ENCODE measurements at regions not wholly inside any gene's neighbourhood (a gene's known extent, or its start where the extent isn't known, plus 50 kb on each side); places are given as distances from the start of the nearest gene placed in this dataset.
A peak's percentile ranks its signal among the peaks of the same experiment; 100 is the strongest.
"Not testable (repeated sequence)": the region's sequence is repeated elsewhere in the genome, so short reads cannot be mapped to it uniquely, and the experiment has no call there.

DNA sequence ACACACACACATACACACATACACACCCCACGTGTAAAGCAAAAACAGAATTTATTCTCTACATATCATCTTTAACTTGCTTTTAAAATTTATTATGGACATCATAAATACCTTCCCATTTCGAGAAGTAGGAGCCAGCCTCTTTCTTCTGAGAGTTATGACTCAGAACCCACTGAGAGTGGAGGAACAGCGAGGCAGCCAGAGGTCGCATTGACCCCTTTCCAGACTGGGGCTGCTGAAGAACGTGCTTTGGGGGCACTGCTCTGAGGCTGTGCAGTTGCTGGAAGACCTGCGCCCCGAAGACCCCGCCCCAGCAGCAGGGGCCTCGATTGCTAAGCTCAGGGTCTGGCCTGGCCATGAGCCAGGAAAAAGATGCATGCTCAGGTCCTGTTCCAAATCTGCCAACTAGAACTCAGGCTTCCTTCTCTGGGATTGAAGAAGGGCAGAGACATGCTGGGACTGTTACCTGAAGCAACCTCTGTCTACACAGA, 133.8 kb upstream of the TWIST2 start:
- TF ChIP-seq POLR2A (IDR thresholded peaks at IDR 0.05; ENCODE audit: low read length) = no peak
- DNase-seq = no peak

GRCh38 chr2:238716171-238716570, 131.7 kb upstream of the TWIST2 start:
- TF ChIP-seq GATA1 (IDR thresholded peaks at IDR 0.05; ENCODE audit: low read depth, low read length) (no peak), POLR2A (IDR thresholded peaks at IDR 0.05; ENCODE audit: low read length) (no peak)
- no peak for DNase-seq

- TF ChIP-seq GATA1 (IDR thresholded peaks at IDR 0.05; ENCODE audit: low read depth, low read length) = no peak
- no peak for DNase-seq
Measured at GRCh38 chr2:238716585-238716984, 131.3 kb upstream of the TWIST2 start.

GRCh38 chr2:238717084-238717483, 130.8 kb upstream of the TWIST2 start:
- no peak for TF ChIP-seq GATA1 (IDR thresholded peaks at IDR 0.05; ENCODE audit: low read depth, low read length)
- TF ChIP-seq POLR2A (IDR thresholded peaks at IDR 0.05; ENCODE audit: low read length) = no peak
- DNase-seq = no peak

DNA sequence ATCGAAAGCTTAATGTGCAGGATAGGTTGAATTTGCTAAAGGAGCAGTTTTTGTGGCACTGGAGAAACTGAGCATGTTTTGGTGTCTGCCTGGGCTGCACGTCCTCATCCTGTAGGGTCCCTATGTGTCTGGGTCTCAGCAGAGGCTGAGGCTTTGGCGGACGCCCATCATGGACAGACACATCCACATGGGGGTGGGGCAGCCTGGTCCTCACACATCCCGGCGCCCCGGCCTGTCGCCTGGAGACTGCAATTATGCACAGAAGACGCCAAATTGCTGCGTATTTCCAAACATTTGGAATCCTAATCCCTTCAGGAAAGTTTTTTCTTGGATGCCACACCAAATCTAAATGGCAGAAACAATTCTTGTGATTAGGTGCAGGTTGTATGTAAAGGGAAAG, 128.2 kb upstream of the TWIST2 start:
- TF ChIP-seq GATA1 (IDR thresholded peaks at IDR 0.05; ENCODE audit: low read depth, low read length) (no peak), POLR2A (IDR thresholded peaks at IDR 0.05; ENCODE audit: low read length) (no peak)

DNA sequence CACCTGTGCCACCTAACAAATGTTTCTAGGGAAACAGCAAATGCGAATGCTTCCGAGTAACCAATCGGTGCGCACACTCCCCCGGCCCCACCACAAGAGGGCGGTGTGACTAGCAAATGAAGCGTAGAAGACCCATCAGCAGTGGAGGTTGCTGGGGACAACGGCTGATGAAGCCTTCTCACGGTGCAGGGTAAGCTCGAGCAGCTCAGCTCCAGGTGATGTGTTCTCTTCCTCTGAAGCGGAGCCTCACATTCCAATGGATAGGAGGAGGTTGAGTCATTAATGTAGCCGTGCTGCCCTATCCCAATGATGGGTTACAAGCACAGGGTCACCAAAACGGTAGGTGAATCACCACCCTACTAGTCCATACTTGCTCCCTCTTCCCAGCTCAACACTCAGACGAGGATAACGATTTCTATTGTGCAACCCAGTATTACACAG, 127.6 kb upstream of the TWIST2 start:
- TF ChIP-seq GATA1 (IDR thresholded peaks at IDR 0.05; ENCODE audit: low read depth, low read length) = no peak
- peak; percentile 41 to 66 for DNase-seq

More for the DNA sequence above, 128.2 kb upstream of the TWIST2 start:
- DNase-seq = no peak

DNA sequence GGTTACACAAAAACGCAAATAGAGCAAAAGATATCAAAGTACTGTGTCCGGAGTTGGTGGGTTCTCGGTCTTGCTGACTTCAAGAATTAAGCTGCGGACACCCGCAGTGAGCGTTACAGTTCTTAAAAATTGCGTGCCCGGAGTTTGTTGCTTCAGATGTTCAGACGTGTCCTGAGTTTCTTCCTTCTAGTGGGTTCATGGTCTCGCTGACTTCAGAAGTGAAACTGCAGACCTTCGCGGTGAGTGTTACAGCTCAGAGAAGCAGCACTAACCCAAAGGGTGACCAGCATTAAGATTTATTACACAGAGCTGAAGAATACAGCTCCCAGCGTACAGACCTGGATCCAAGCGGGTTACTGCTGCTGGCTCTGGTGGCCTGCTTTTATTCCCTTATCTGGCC, 125.7 kb upstream of the TWIST2 start:
- TF ChIP-seq GATA1 (IDR thresholded peaks at IDR 0.05; ENCODE audit: low read depth, low read length) (no peak), POLR2A (IDR thresholded peaks at IDR 0.05; ENCODE audit: low read length) (no peak)
- DNase-seq = no peak

DNA sequence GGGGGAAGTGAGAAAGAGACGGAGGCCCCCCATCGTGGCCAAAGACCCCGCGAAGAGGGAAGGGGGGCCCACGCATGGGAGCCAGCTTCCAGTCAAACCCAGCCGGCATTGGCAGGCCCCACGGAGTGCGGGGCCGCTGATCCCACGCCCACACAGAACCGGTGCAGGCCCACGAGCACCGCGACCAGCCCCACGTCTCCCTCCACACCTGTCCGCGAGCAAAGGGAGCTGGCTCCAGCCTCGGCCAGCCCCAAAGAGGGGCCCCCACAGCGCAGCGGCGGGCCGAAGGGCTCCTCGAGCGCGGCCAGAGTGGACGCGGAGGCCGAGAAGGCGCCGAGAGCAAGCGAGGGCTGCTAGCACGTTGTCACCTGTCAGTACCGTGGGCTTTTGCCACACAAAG, 125.0 kb upstream of the TWIST2 start:
- DNase-seq = no peak
- TF ChIP-seq POLR2A (IDR thresholded peaks at IDR 0.05; ENCODE audit: low read length) (no peak), GATA1 (IDR thresholded peaks at IDR 0.05; ENCODE audit: low read depth, low read length) (no peak)

DNA sequence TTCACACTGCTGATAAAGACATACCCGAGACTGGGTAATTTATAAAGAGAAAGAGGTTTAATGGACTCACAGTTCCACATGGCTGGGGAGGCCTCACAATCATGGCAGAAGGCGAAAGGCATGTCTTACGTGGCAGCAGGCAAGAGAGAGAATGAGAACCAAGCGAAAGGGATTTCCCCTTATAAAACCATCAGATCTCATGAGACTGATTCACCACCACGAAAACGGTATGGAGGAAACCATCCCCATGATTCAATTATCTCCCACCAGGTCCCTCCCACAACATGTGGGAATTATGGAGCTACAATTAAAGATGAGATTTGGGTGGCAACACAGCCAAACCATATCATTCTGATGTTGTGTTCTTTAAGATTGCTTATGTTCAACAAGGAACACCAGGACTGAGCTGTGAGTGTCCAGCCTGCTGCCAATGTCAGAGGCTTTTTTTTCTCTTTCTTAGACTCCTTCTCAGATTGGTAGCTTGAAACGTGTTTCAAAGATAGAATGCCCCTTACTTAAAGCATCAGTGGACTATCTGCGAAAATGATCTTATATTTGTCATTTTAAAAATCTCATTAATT, 124.1 kb upstream of the TWIST2 start:
- DNase-seq = not testable (repeated sequence)

DNA sequence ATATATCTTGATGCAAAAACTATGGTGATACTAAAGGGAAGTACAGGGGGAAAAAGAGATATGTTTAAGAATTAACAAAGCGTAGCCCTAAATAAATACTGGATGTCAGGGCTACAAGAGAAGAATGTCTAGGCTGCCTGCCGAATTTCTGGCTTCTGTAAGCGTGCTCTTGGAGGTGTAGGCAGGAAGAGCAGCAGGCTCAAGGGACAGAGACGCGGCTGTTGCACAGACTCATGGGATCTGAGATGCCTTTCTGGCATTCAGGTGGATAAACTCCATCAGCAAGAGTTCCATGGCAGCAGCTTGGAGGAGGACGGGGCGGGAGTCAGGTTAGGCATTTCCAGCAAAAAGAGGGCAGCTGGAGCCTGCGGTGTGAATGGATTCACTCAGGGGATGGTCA, 123.2 kb upstream of the TWIST2 start:
- no peak for DNase-seq
- TF ChIP-seq GATA1 (IDR thresholded peaks at IDR 0.05; ENCODE audit: low read depth, low read length) (no peak), POLR2A (IDR thresholded peaks at IDR 0.05; ENCODE audit: low read length) (no peak)

GRCh38 chr2:238725298-238725697, 122.6 kb upstream of the TWIST2 start:
- DNase-seq = no peak
- TF ChIP-seq GATA1 (IDR thresholded peaks at IDR 0.05; ENCODE audit: low read depth, low read length) = no peak
- TF ChIP-seq POLR2A (IDR thresholded peaks at IDR 0.05; ENCODE audit: low read length) = no peak

DNA sequence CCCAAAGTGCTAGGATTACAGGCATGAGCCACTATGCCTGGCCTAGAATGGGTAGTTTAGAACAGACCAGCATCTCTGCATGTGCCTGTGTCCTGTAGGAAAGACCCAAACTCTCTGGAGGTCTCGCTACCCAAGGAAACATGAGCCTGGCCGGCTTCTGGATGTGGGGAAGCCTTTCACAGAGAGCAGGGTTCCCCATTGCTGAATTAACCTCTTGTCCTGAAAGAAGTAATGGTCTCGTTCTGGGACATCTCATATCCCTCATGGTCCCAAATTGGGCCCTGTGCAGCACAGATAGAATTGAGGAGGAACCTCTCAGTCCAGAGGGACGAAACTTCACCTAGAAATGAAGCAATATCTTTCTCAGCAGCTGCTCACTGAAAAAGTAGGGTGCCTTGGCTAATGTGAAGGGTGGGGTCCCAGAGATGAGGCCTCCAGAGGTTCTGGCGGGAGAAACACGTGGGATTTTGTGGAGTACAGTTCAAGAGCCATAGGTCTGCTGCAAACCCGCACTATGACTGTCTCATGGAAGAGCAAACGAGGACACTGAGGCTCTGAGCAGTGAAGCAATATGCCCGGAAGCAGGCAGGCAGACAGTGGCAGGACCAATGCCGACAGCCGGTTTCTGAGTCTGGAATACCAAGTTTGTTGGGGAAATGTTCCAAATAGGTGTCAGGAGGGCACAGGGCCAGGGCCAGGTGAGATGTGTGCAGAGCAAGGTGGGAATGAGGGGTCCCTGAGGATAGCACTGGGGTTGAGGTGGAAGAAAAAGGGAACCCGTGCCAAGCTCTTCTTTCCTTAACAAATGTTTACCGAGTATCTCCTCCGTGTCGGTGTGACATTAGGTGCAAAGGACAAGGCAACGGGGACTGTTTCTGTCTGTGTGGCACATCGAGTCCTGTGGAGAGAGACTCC, 121.0 kb upstream of the TWIST2 start:
- no peak for TF ChIP-seq POLR2A (IDR thresholded peaks at IDR 0.05; ENCODE audit: low read length)
- TF ChIP-seq GATA1 (IDR thresholded peaks at IDR 0.05; ENCODE audit: low read depth, low read length) = no peak
- no peak for DNase-seq

GRCh38 chr2:238727585-238728329, 120.1 kb upstream of the TWIST2 start:
- no peak for DNase-seq
- TF ChIP-seq GATA1 (IDR thresholded peaks at IDR 0.05; ENCODE audit: low read depth, low read length) = no peak
- no peak for TF ChIP-seq POLR2A (IDR thresholded peaks at IDR 0.05; ENCODE audit: low read length)
